ENCODE measurements at regions not wholly inside any gene's neighbourhood (a gene's known extent, or its start where the extent isn't known, plus 50 kb on each side); places are given as distances from the start of the nearest gene placed in this dataset.

GRCh38 chr1:105368446-105368845 is 1618.7 kb downstream of the AMY1C start:
- TF ChIP-seq, protein P1, sequence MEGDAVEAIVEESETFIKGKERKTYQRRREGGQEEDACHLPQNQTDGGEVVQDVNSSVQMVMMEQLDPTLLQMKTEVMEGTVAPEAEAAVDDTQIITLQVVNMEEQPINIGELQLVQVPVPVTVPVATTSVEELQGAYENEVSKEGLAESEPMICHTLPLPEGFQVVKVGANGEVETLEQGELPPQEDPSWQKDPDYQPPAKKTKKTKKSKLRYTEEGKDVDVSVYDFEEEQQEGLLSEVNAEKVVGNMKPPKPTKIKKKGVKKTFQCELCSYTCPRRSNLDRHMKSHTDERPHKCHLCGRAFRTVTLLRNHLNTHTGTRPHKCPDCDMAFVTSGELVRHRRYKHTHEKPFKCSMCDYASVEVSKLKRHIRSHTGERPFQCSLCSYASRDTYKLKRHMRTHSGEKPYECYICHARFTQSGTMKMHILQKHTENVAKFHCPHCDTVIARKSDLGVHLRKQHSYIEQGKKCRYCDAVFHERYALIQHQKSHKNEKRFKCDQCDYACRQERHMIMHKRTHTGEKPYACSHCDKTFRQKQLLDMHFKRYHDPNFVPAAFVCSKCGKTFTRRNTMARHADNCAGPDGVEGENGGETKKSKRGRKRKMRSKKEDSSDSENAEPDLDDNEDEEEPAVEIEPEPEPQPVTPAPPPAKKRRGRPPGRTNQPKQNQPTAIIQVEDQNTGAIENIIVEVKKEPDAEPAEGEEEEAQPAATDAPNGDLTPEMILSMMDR (IDR thresholded peaks at IDR 0.05) = no peak
- TF ChIP-seq POLR2AphosphoS5 (IDR thresholded peaks at IDR 0.05; ENCODE audit: insufficient read depth in 1 of 2, low read depth in 1 of 2) = no peak
